WTC11 (cell line): ENCODE measurements at regions not wholly inside any gene's neighbourhood (a gene's known extent, or its start where the extent isn't known, plus 50 kb on each side); places are given as distances from the start of the nearest gene placed in this dataset.

Experiments
- ATAC-seq: fragments of 200-7000 bp; cut with Tn5 transposase; 2 replicates; pipeline ENCODE4 v1.10.0; 2021; ENCODE audit warnings: mild to moderate bottlenecking, moderate library complexity
- CTCF ChIA-PET: fragments of 300-600 bp; sonication (Branson Sonifier 250); formaldehyde crosslinking; loops from one replicate; lab custom pipeline; 2021; ENCODE audit warnings: antibody characterized with exemption; lab: Charles Lee
- POLR2A ChIA-PET: fragments of 350-600 bp; sonication (Branson Sonifier 250); formaldehyde crosslinking; loops from one replicate; lab custom pipeline; 2021; ENCODE audit warnings: antibody characterized with exemption; lab: Charles Lee
- DNase-seq: peaks from one replicate; pipeline ENCODE4 v3.0.0; 2021; ENCODE audit warnings: low spot score
- H3K27ac Mint-ChIP-seq: 2 replicates; pipeline ENCODE4 v1.8.0; 2021; ENCODE audit warnings: mixed read lengths
- H3K27me3 Mint-ChIP-seq: 2 replicates; pipeline ENCODE4 v1.8.0; 2021; ENCODE audit warnings: low read depth, mild to moderate bottlenecking, moderate library complexity, mixed read lengths
- H3K36me3 Mint-ChIP-seq: 2 replicates; pipeline ENCODE4 v1.8.0; 2021; ENCODE audit warnings: mixed read lengths
- H3K4me1 Mint-ChIP-seq: 2 replicates; pipeline ENCODE4 v1.8.0; 2022; ENCODE audit warnings: mixed read lengths
- H3K4me3 Mint-ChIP-seq: 2 replicates; pipeline ENCODE4 v1.8.0; 2021; ENCODE audit warnings: mild to moderate bottlenecking, moderate library complexity, mixed read lengths
- H3K9me3 Mint-ChIP-seq: 2 replicates; pipeline ENCODE4 v1.8.0; 2021; ENCODE audit warnings: mixed read lengths
- ATF3 ChIP-seq: sonication (generic); formaldehyde crosslinking; conservative IDR thresholded peaks from 2 replicates; pipeline ENCODE4 v1.8.1; 2022; ENCODE audit warnings: mild to moderate bottlenecking, missing genetic modification reagents
- CDX4 ChIP-seq: fragments of 250-450 bp; sonication (Bioruptor Pico); IDR thresholded peaks from 2 replicates; pipeline ENCODE4 v1.9.0; 2021; ENCODE audit warnings: moderate library complexity, mild to moderate bottlenecking, inconsistent platforms, borderline replicate concordance
- E2F1 ChIP-seq: sonication (generic); formaldehyde crosslinking; IDR thresholded peaks from 2 replicates; pipeline ENCODE4 v1.8.0; 2022; ENCODE audit warnings: mild to moderate bottlenecking, missing genetic modification reagents
- ETV6 ChIP-seq: sonication (generic); formaldehyde crosslinking; IDR thresholded peaks from 2 replicates; pipeline ENCODE4 v1.8.1; 2022; ENCODE audit warnings: mild to moderate bottlenecking, missing genetic modification reagents
- FOXK1 ChIP-seq: sonication (generic); formaldehyde crosslinking; IDR thresholded peaks from 2 replicates; pipeline ENCODE4 v1.8.0; 2022; ENCODE audit warnings: mild to moderate bottlenecking, moderate library complexity, missing genetic modification reagents
- IRF1 ChIP-seq: sonication (generic); formaldehyde crosslinking; IDR thresholded peaks from 2 replicates; pipeline ENCODE4 v1.8.0; 2023; ENCODE audit warnings: missing genetic modification reagents
- IRF2 ChIP-seq: sonication (generic); formaldehyde crosslinking; IDR thresholded peaks from 2 replicates; pipeline ENCODE4 v1.8.0; 2022; ENCODE audit warnings: low read depth, missing genetic modification reagents, borderline replicate concordance
- MLX ChIP-seq: sonication (generic); formaldehyde crosslinking; IDR thresholded peaks from 2 replicates; pipeline ENCODE4 v1.8.1; 2023; ENCODE audit warnings: mild to moderate bottlenecking, missing genetic modification reagents, moderate library complexity
- MYBL2 ChIP-seq: sonication (generic); formaldehyde crosslinking; IDR thresholded peaks from 2 replicates; pipeline ENCODE4 v1.8.1; 2023; ENCODE audit warnings: mild to moderate bottlenecking, moderate library complexity, missing genetic modification reagents
- NFE2L1 ChIP-seq: sonication (generic); formaldehyde crosslinking; IDR thresholded peaks from 2 replicates; pipeline ENCODE4 v1.8.1; 2023; ENCODE audit warnings: missing genetic modification reagents
- NR2C2 ChIP-seq: sonication (generic); formaldehyde crosslinking; IDR thresholded peaks from 2 replicates; pipeline ENCODE4 v1.8.0; 2022; ENCODE audit warnings: mild to moderate bottlenecking, missing genetic modification reagents
- OVOL2 ChIP-seq: fragments of 250-450 bp; sonication (Bioruptor Pico); IDR thresholded peaks from 2 replicates; pipeline ENCODE4 v1.9.0; 2021; ENCODE audit warnings: mild to moderate bottlenecking, borderline replicate concordance
- PREB ChIP-seq: sonication (generic); formaldehyde crosslinking; IDR thresholded peaks from 2 replicates; pipeline ENCODE4 v1.8.1; 2022; ENCODE audit warnings: mild to moderate bottlenecking, missing genetic modification reagents, moderate library complexity, borderline replicate concordance
- PRRX2 ChIP-seq: fragments of 250-450 bp; sonication (Bioruptor Pico); IDR thresholded peaks from 2 replicates; pipeline ENCODE4 v1.8.0; 2021; ENCODE audit warnings: mild to moderate bottlenecking
- STAT6 ChIP-seq: sonication (generic); formaldehyde crosslinking; conservative IDR thresholded peaks from 2 replicates; pipeline ENCODE4 v1.8.1; 2023; ENCODE audit warnings: mild to moderate bottlenecking, low read depth, missing genetic modification reagents, moderate library complexity
- TEAD4 ChIP-seq: sonication (generic); formaldehyde crosslinking; IDR thresholded peaks from 2 replicates; pipeline ENCODE4 v1.8.0; 2022; ENCODE audit warnings: mild to moderate bottlenecking, missing genetic modification reagents
- USF2 ChIP-seq: sonication (generic); formaldehyde crosslinking; IDR thresholded peaks from 2 replicates; pipeline ENCODE4 v1.8.1; 2023; ENCODE audit warnings: mild to moderate bottlenecking, missing genetic modification reagents, moderate library complexity
- ZNF396 ChIP-seq: fragments of 250-450 bp; sonication (Bioruptor Pico); IDR thresholded peaks from 2 replicates; pipeline ENCODE4 v1.8.0; 2021; ENCODE audit warnings: mild to moderate bottlenecking, moderate library complexity, borderline replicate concordance
- ZNF423 ChIP-seq: fragments of 250-450 bp; sonication (Bioruptor Pico); IDR thresholded peaks from 2 replicates; pipeline ENCODE4 v2.1.2; 2022; ENCODE audit warnings: mild to moderate bottlenecking, moderate library complexity

GRCh38 chr7:12152196-12152918 lies 58.7 kb upstream of the TMEM106B start:
- ATAC-seq (no peak), DNase-seq (no peak)
- ChIA-PET POLR2A (no interaction called here), CTCF (no interaction called here)
- no peak overlapping the region for H3K27ac Mint-ChIP-seq
- TF ChIP-seq ZNF396 (CRISPR knock-in tag) (no peak), STAT6 (CRISPR knock-in tag) (no peak), IRF2 (no peak), MLX (CRISPR knock-in tag) (no peak), USF2 (no peak), NFE2L1 (CRISPR knock-in tag) (no peak), ATF3 (CRISPR knock-in tag) (no peak), OVOL2 (CRISPR knock-in tag) (no peak), MYBL2 (CRISPR knock-in tag) (no peak), IRF1 (CRISPR knock-in tag) (no peak), PREB (CRISPR knock-in tag) (no peak), PRRX2 (CRISPR knock-in tag) (no peak), TEAD4 (CRISPR knock-in tag) (no peak), E2F1 (CRISPR knock-in tag) (no peak)
- H3K4me1 Mint-ChIP-seq: no peaks in the 10 kb centered on the region
- no peaks in the 10 kb centered on the region for H3K27me3 Mint-ChIP-seq
- H3K36me3 Mint-ChIP-seq: no peaks in the 10 kb centered on the region
- no peak overlapping the region for H3K4me3 Mint-ChIP-seq
- H3K9me3 Mint-ChIP-seq: no peaks in the 10 kb centered on the region

GRCh38 chr7:12154119-12154518 lies 57.0 kb upstream of the TMEM106B start:
- POLR2A ChIA-PET: no interaction called here
- H3K9me3 Mint-ChIP-seq: no peaks in the 10 kb centered on the region
- no peak overlapping the region for H3K4me3 Mint-ChIP-seq
- TF ChIP-seq CDX4 (CRISPR knock-in tag): no peak
- TF ChIP-seq FOXK1 (CRISPR knock-in tag): no peak
- no peak for TF ChIP-seq ETV6
- TF ChIP-seq ZNF423 (CRISPR knock-in tag): no peak
- TF ChIP-seq NR2C2: no peak
- ATAC-seq: no peak
- no peak for DNase-seq
- CTCF ChIA-PET: no interaction called here
- no peaks in the 10 kb centered on the region for H3K4me1 Mint-ChIP-seq
- H3K27me3 Mint-ChIP-seq: no peaks in the 10 kb centered on the region
- no peak overlapping the region for H3K27ac Mint-ChIP-seq
- H3K36me3 Mint-ChIP-seq: no peaks in the 10 kb centered on the region
